MCF 10A (cell line): ENCODE measurements at regions not wholly inside any gene's neighbourhood (a gene's known extent, or its start where the extent isn't known, plus 50 kb on each side); places are given as distances from the start of the nearest gene placed in this dataset.

ENCODE experiments used
- BruUV-seq: library from RNA; stranded (reverse); fragments of 400-500 nt; replicated peaks from 2 replicates; lab custom pipeline; 2021; lab: Mats Ljungman, UMichigan
- CTCF ChIA-PET: fragments of 300-600 bp; sonication (Branson Sonifier 250); formaldehyde crosslinking; extraction: SDS; loops from one replicate; lab custom pipeline; 2021; ENCODE audit warnings: antibody characterized with exemption, inconsistent platforms; lab: Yijun Ruan, JAX
- POLR2A ChIA-PET: fragments of 300-600, 350-650 bp; sonication (Branson Sonifier 250); formaldehyde crosslinking; extraction: SDS; loops from one replicate; lab custom pipeline; 2020; ENCODE audit warnings: antibody characterized with exemption, inconsistent platforms; lab: Yijun Ruan, JAX
- DNase-seq: peaks from one replicate; pipeline ENCODE4 v3.0.0-alpha.2; 2018; ENCODE audit not compliant: unreplicated experiment
- H3K27ac Mint-ChIP-seq: one replicate; pipeline ENCODE4 v1.8.0; 2022; ENCODE audit warnings: mild to moderate bottlenecking, low read depth, mixed read lengths; ENCODE audit not compliant: unreplicated experiment
- H3K27me3 Mint-ChIP-seq: one replicate; pipeline ENCODE4 v1.8.0; 2022; ENCODE audit warnings: mixed read lengths; ENCODE audit not compliant: insufficient read depth, unreplicated experiment
- H3K36me3 Mint-ChIP-seq: one replicate; pipeline ENCODE4 v1.8.0; 2022; ENCODE audit warnings: mild to moderate bottlenecking, moderate library complexity, mixed read lengths; ENCODE audit not compliant: insufficient read depth, unreplicated experiment
- H3K4me1 Mint-ChIP-seq: one replicate; pipeline ENCODE4 v1.8.0; 2022; ENCODE audit warnings: mixed read lengths; ENCODE audit not compliant: insufficient read depth, unreplicated experiment
- H3K4me3 Mint-ChIP-seq: one replicate; pipeline ENCODE4 v1.8.0; 2022; ENCODE audit warnings: mild to moderate bottlenecking, moderate library complexity, mixed read lengths; ENCODE audit not compliant: unreplicated experiment
- H3K9me3 Mint-ChIP-seq: one replicate; pipeline ENCODE4 v1.8.0; 2022; ENCODE audit warnings: mixed read lengths; ENCODE audit not compliant: unreplicated experiment
- CTCF ChIP-seq: fragments of 200-600 bp; IDR thresholded peaks from one replicate; pipeline ENCODE4 v1.8.0; 2022; ENCODE audit warnings: antibody characterized with exemption, mild to moderate bottlenecking; ENCODE audit not compliant: unreplicated experiment
- intact Hi-C: fragments of 100-400 bp; cut with micrococcal nuclease; formaldehyde crosslinking; loops from 2 replicates; pipeline ENCODE4 v1.14.1; 2022

GRCh38 chr5:87169300-87169991 lies 98.2 kb upstream of the RASA1 start:
- intact Hi-C loops: no loop called here
- no peak overlapping the region for H3K27ac Mint-ChIP-seq
- no peak for DNase-seq

GRCh38 chr5:87170799-87171198 lies 96.9 kb upstream of the RASA1 start:
- BruUV-seq: no TSS peak
- no peak for DNase-seq
- CTCF ChIA-PET: no interaction called here
- no peaks in the 10 kb centered on the region for H3K4me1 Mint-ChIP-seq
- intact Hi-C loops: no loop called here
- no peaks in the 10 kb centered on the region for H3K36me3 Mint-ChIP-seq
- no peaks in the 10 kb centered on the region for H3K27me3 Mint-ChIP-seq
- no peak overlapping the region for H3K27ac Mint-ChIP-seq
- no peaks in the 10 kb centered on the region for H3K9me3 Mint-ChIP-seq
- TF ChIP-seq CTCF: no peak
- POLR2A ChIA-PET: no interaction called here
- H3K4me3 Mint-ChIP-seq: no peak overlapping the region

More at GRCh38 chr5:87169300-87169991, 98.2 kb upstream of the RASA1 start:
- TF ChIP-seq CTCF: no peak
- ChIA-PET CTCF (no interaction called here), POLR2A (interaction anchor here (0.7 to 1.2 kb wide), 2 partner anchors 98 to 178 kb away, joined by 3 read pairs; partner anchors contain the start of gene RASA1)
- peaks cover 1% of the 10 kb centered on the region for H3K4me1 Mint-ChIP-seq
- H3K4me3 Mint-ChIP-seq: no peak overlapping the region
- H3K9me3 Mint-ChIP-seq: no peaks in the 10 kb centered on the region
- no peaks in the 10 kb centered on the region for H3K27me3 Mint-ChIP-seq
- no peaks in the 10 kb centered on the region for H3K36me3 Mint-ChIP-seq
- no TSS peak for BruUV-seq

GRCh38 chr5:87182649-87183048 lies 85.0 kb upstream of the RASA1 start:
- DNase-seq: no peak
- H3K27ac Mint-ChIP-seq: no peak overlapping the region
- peaks cover 4% of the 10 kb centered on the region for H3K4me1 Mint-ChIP-seq
- H3K27me3 Mint-ChIP-seq: no peaks in the 10 kb centered on the region
- ChIA-PET POLR2A (interaction anchor here (0.8 to 1.0 kb wide), 2 partner anchors 12 to 26 kb away, joined by 3 to 6 read pairs; no protein-coding TSS in a partner anchor), CTCF (interaction anchor here (0.7 to 1.0 kb wide), 2 partner anchors 10 to 12 kb away, joined by 3 read pairs; no protein-coding TSS in a partner anchor)
- BruUV-seq: no TSS peak
- no peak overlapping the region for H3K4me3 Mint-ChIP-seq
- no peaks in the 10 kb centered on the region for H3K9me3 Mint-ChIP-seq
- no peaks in the 10 kb centered on the region for H3K36me3 Mint-ChIP-seq
- TF ChIP-seq CTCF: no peak
- intact Hi-C loops: no loop called here

GRCh38 chr5:87183896-87184295 lies 83.8 kb upstream of the RASA1 start:
- Mint-ChIP-seq H3K27me3 (no peaks in the 10 kb centered on the region), H3K36me3 (no peaks in the 10 kb centered on the region), H3K9me3 (no peaks in the 10 kb centered on the region), H3K4me3 (no peak overlapping the region), H3K27ac (no peak overlapping the region), H3K4me1 (peaks cover 4% of the 10 kb centered on the region)
- CTCF ChIA-PET: no interaction called here
- POLR2A ChIA-PET: no interaction called here
- intact Hi-C loops: no loop called here
- BruUV-seq: no TSS peak
- DNase-seq: no peak
- TF ChIP-seq CTCF: no peak
